ENCODE measurements at regions not wholly inside any gene's neighbourhood (a gene's known extent, or its start where the extent isn't known, plus 50 kb on each side); places are given as distances from the start of the nearest gene placed in this dataset.

GRCh38 chr4:134463771-134464170 lies 262.2 kb upstream of the PABPC4L start:
- no peak for DNase-seq (ENCODE audit: low read depth)
- no peak overlapping the region for H3K9ac ChIP-seq (ENCODE audit: low read length)
- H4K20me1 ChIP-seq (ENCODE audit: insufficient read depth, low read length): no peaks in the 10 kb centered on the region
- no peak overlapping the region for H3K27ac ChIP-seq (ENCODE audit: low read depth, low read length)
- Mint-ChIP-seq H3K4me3 (ENCODE audit: unreplicated experiment) (no peak overlapping the region), H3K4me1 (ENCODE audit: low read depth, unreplicated experiment) (no peaks in the 10 kb centered on the region), H3K27me3 (ENCODE audit: low read depth, unreplicated experiment) (no peaks in the 10 kb centered on the region), H3K27ac (ENCODE audit: unreplicated experiment) (no peak overlapping the region), H3K36me3 (ENCODE audit: low read depth, unreplicated experiment) (peaks cover 2% of the 10 kb centered on the region), H3K9me3 (ENCODE audit: unreplicated experiment) (no peaks in the 10 kb centered on the region)
- H2AFZ ChIP-seq (ENCODE audit: low read depth, low read length): no peak overlapping the region
- H3K9me3 ChIP-seq (ENCODE audit: insufficient read depth, low read depth, low read length): no peaks in the 10 kb centered on the region
- no peaks in the 10 kb centered on the region for H3K36me3 ChIP-seq (ENCODE audit: insufficient read depth, low read length)
- no peak for TF ChIP-seq EZH2 (IDR thresholded peaks at IDR 0.05; ENCODE audit: insufficient read depth, low read length)
- no peak for TF ChIP-seq CTCF (IDR thresholded peaks at IDR 0.05; ENCODE audit: insufficient read depth, low read depth, low read length)
- no peaks in the 10 kb centered on the region for H3K4me1 ChIP-seq (ENCODE audit: insufficient read depth, low read length)
- H3K79me2 ChIP-seq (ENCODE audit: insufficient read depth, low read length): no peaks in the 10 kb centered on the region
- H3K27me3 ChIP-seq (ENCODE audit: insufficient read depth, low read length): no peaks in the 10 kb centered on the region
- H3K4me2 ChIP-seq (ENCODE audit: low read length): no peak overlapping the region
- no peak overlapping the region for H3K4me3 ChIP-seq (ENCODE audit: insufficient read depth, low read depth, low read length)
- no peak for FAIRE-seq

- no peaks in the 10 kb centered on the region for H3K9me3 Mint-ChIP-seq (ENCODE audit: unreplicated experiment)
- no peaks in the 10 kb centered on the region for H3K4me1 Mint-ChIP-seq (ENCODE audit: low read depth, unreplicated experiment)
- H3K9ac ChIP-seq (ENCODE audit: low read length): no peak overlapping the region
- H3K36me3 ChIP-seq (ENCODE audit: insufficient read depth, low read length): no peaks in the 10 kb centered on the region
- H3K4me1 ChIP-seq (ENCODE audit: insufficient read depth, low read length): no peaks in the 10 kb centered on the region
- H3K27me3 Mint-ChIP-seq (ENCODE audit: low read depth, unreplicated experiment): no peaks in the 10 kb centered on the region
- H3K36me3 Mint-ChIP-seq (ENCODE audit: low read depth, unreplicated experiment): no peaks in the 10 kb centered on the region
- H3K9me3 ChIP-seq (ENCODE audit: insufficient read depth, low read depth, low read length): no peaks in the 10 kb centered on the region
- no peak overlapping the region for H3K4me2 ChIP-seq (ENCODE audit: low read length)
- FAIRE-seq: no peak
- H4K20me1 ChIP-seq (ENCODE audit: insufficient read depth, low read length): no peaks in the 10 kb centered on the region
- no peak overlapping the region for H3K27ac ChIP-seq (ENCODE audit: low read depth, low read length)
- H3K27me3 ChIP-seq (ENCODE audit: insufficient read depth, low read length): no peaks in the 10 kb centered on the region
- no peak overlapping the region for H3K4me3 ChIP-seq (ENCODE audit: insufficient read depth, low read depth, low read length)
- DNase-seq (ENCODE audit: low read depth): no peak
- H3K79me2 ChIP-seq (ENCODE audit: insufficient read depth, low read length): no peaks in the 10 kb centered on the region
- no peak overlapping the region for H2AFZ ChIP-seq (ENCODE audit: low read depth, low read length)
- no peak for TF ChIP-seq EZH2 (IDR thresholded peaks at IDR 0.05; ENCODE audit: insufficient read depth, low read length)
- TF ChIP-seq CTCF (IDR thresholded peaks at IDR 0.05; ENCODE audit: insufficient read depth, low read depth, low read length): no peak
- H3K27ac Mint-ChIP-seq (ENCODE audit: unreplicated experiment): no peak overlapping the region
- H3K4me3 Mint-ChIP-seq (ENCODE audit: unreplicated experiment): no peak overlapping the region
Measured at GRCh38 chr4:134426821-134427220, 225.2 kb upstream of the PABPC4L start.

- Histone ChIP-seq H3K36me3 (ENCODE audit: insufficient read depth, low read length) (no peaks in the 10 kb centered on the region), H3K27ac (ENCODE audit: low read depth, low read length) (no peak overlapping the region), H3K79me2 (ENCODE audit: insufficient read depth, low read length) (no peaks in the 10 kb centered on the region), H3K4me1 (ENCODE audit: insufficient read depth, low read length) (no peaks in the 10 kb centered on the region), H3K27me3 (ENCODE audit: insufficient read depth, low read length) (no peaks in the 10 kb centered on the region), H3K9me3 (ENCODE audit: insufficient read depth, low read depth, low read length) (no peaks in the 10 kb centered on the region), H4K20me1 (ENCODE audit: insufficient read depth, low read length) (no peaks in the 10 kb centered on the region), H3K4me3 (ENCODE audit: insufficient read depth, low read depth, low read length) (no peak overlapping the region), H2AFZ (ENCODE audit: low read depth, low read length) (no peak overlapping the region), H3K4me2 (ENCODE audit: low read length) (no peak overlapping the region), H3K9ac (ENCODE audit: low read length) (no peak overlapping the region)
- Mint-ChIP-seq H3K9me3 (ENCODE audit: unreplicated experiment) (no peaks in the 10 kb centered on the region), H3K4me3 (ENCODE audit: unreplicated experiment) (no peak overlapping the region), H3K4me1 (ENCODE audit: low read depth, unreplicated experiment) (no peaks in the 10 kb centered on the region), H3K27ac (ENCODE audit: unreplicated experiment) (no peak overlapping the region), H3K27me3 (ENCODE audit: low read depth, unreplicated experiment) (no peaks in the 10 kb centered on the region), H3K36me3 (ENCODE audit: low read depth, unreplicated experiment) (no peaks in the 10 kb centered on the region)
- no peak for TF ChIP-seq EZH2 (IDR thresholded peaks at IDR 0.05; ENCODE audit: insufficient read depth, low read length)
- TF ChIP-seq CTCF (IDR thresholded peaks at IDR 0.05; ENCODE audit: insufficient read depth, low read depth, low read length): no peak
- FAIRE-seq (no peak), DNase-seq (ENCODE audit: low read depth) (no peak)
Measured at GRCh38 chr4:134425756-134426155, 224.2 kb upstream of the PABPC4L start.

Measured in astrocyte (in vitro differentiated cells and primary cell).